ENCODE measurements at regions not wholly inside any gene's neighbourhood (a gene's known extent, or its start where the extent isn't known, plus 50 kb on each side); places are given as distances from the start of the nearest gene placed in this dataset.

- no peak for DNase-seq (ENCODE audit: low spot score)
- TF ChIP-seq EZH2 (IDR thresholded peaks at IDR 0.05; ENCODE audit: borderline replicate concordance) (no peak), CTCF (IDR thresholded peaks at IDR 0.05; ENCODE audit: poor library complexity) (no peak), EZH2phosphoT487 (IDR thresholded peaks at IDR 0.05; ENCODE audit: low read depth, severe bottlenecking, unreplicated experiment) (no peak)
- Histone ChIP-seq H3K4me3 (no peak overlapping the region), H3K36me3 (replicated peaks; ENCODE audit: insufficient read depth, low read depth) (no peaks in the 10 kb centered on the region), H3K9me2 (replicated peaks; ENCODE audit: insufficient read depth) (no peaks in the 10 kb centered on the region), H3K4me2 (no peak overlapping the region), H3K4me1 (ENCODE audit: insufficient read depth) (peaks cover 6% of the 10 kb centered on the region), H4K20me1 (ENCODE audit: insufficient read depth, poor library complexity, severe bottlenecking) (no peaks in the 10 kb centered on the region), H3K9me3 (ENCODE audit: low read depth) (no peaks in the 10 kb centered on the region), H2AFZ (no peak overlapping the region), H3K79me2 (no peaks in the 10 kb centered on the region), H3K27me3 (no peaks in the 10 kb centered on the region), H3K27ac (no peak overlapping the region)
Measured at GRCh38 chr10:10038348-10038747, 979.3 kb upstream of the CELF2 start.

DNA sequence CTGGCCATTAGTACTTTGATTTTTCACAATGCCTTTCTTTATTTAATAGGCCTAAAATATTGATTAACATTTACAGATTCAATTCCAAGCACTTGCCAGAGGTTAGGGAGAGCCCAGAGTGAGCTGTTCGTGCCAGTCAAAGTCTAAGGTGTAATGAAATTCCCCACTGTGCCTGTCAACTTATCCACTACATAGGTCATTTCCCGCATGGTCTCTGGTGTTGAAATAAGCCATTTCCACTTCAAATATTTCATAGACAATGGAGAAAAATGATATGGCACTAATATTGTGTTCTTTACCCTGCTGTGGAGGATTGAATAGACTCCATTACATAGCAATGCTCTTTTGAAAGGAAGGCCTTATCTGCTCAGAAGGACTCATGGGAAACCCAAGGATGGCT, 978.1 kb upstream of the CELF2 start:
- Histone ChIP-seq H4K20me1 (ENCODE audit: insufficient read depth, poor library complexity, severe bottlenecking) (no peaks in the 10 kb centered on the region), H3K9me2 (replicated peaks; ENCODE audit: insufficient read depth) (no peaks in the 10 kb centered on the region), H3K4me2 (no peak overlapping the region), H3K4me3 (no peak overlapping the region), H3K27me3 (no peaks in the 10 kb centered on the region), H3K4me1 (ENCODE audit: insufficient read depth) (peaks cover 6% of the 10 kb centered on the region), H3K9me3 (ENCODE audit: low read depth) (no peaks in the 10 kb centered on the region), H3K36me3 (replicated peaks; ENCODE audit: insufficient read depth, low read depth) (no peaks in the 10 kb centered on the region), H3K79me2 (no peaks in the 10 kb centered on the region), H3K27ac (no peak overlapping the region), H2AFZ (no peak overlapping the region)
- TF ChIP-seq EZH2 (IDR thresholded peaks at IDR 0.05; ENCODE audit: borderline replicate concordance), result no peak
- no peak for TF ChIP-seq CTCF (IDR thresholded peaks at IDR 0.05; ENCODE audit: poor library complexity)
- TF ChIP-seq EZH2phosphoT487 (IDR thresholded peaks at IDR 0.05; ENCODE audit: low read depth, severe bottlenecking, unreplicated experiment), result no peak
- DNase-seq (ENCODE audit: low spot score), result no peak
- 87% methylated on average over 2 of the region's 2 CpGs for WGBS (ENCODE audit: low lambda C conversion rate, missing lambda C conversion rate)

DNA sequence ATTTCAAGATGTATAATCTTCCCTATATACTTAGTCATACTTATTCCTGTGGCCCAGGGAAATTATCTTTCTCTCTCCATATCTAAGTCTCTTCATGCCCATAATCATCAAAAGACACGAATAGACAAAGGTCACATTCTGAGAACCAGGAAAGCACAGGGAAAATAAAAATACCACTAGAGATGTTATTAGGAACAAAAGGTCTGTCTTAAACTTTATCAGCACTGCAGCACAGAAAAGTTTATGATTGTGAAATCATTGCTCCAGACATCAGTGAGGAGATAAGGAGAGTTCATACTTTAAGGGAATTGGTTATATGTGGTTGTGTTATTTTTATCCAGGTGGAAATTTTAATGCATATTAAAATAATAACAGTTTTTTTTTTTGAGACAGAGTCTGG, 974.6 kb upstream of the CELF2 start:
- H3K4me3 ChIP-seq, result no peak overlapping the region
- H3K36me3 ChIP-seq (replicated peaks; ENCODE audit: insufficient read depth, low read depth), result no peaks in the 10 kb centered on the region
- no peak overlapping the region for H2AFZ ChIP-seq
- H3K27ac ChIP-seq, result no peak overlapping the region
- no peaks in the 10 kb centered on the region for H4K20me1 ChIP-seq (ENCODE audit: insufficient read depth, poor library complexity, severe bottlenecking)
- no peaks in the 10 kb centered on the region for H3K27me3 ChIP-seq
- H3K9me3 ChIP-seq (ENCODE audit: low read depth), result no peaks in the 10 kb centered on the region
- no peak overlapping the region for H3K4me2 ChIP-seq
- no peaks in the 10 kb centered on the region for H3K79me2 ChIP-seq
- peaks cover 12% of the 10 kb centered on the region for H3K4me1 ChIP-seq (ENCODE audit: insufficient read depth)
- WGBS (ENCODE audit: low lambda C conversion rate, missing lambda C conversion rate), result 6% methylated on average over 1 of the region's 1 CpG
- TF ChIP-seq EZH2 (IDR thresholded peaks at IDR 0.05; ENCODE audit: borderline replicate concordance) (no peak), EZH2phosphoT487 (IDR thresholded peaks at IDR 0.05; ENCODE audit: low read depth, severe bottlenecking, unreplicated experiment) (no peak), CTCF (IDR thresholded peaks at IDR 0.05; ENCODE audit: poor library complexity) (no peak)
- no peak for DNase-seq (ENCODE audit: low spot score)
- no peaks in the 10 kb centered on the region for H3K9me2 ChIP-seq (replicated peaks; ENCODE audit: insufficient read depth)
